ENCODE measurements at regions not wholly inside any gene's neighbourhood (a gene's known extent, or its start where the extent isn't known, plus 50 kb on each side); places are given as distances from the start of the nearest gene placed in this dataset.

DNA sequence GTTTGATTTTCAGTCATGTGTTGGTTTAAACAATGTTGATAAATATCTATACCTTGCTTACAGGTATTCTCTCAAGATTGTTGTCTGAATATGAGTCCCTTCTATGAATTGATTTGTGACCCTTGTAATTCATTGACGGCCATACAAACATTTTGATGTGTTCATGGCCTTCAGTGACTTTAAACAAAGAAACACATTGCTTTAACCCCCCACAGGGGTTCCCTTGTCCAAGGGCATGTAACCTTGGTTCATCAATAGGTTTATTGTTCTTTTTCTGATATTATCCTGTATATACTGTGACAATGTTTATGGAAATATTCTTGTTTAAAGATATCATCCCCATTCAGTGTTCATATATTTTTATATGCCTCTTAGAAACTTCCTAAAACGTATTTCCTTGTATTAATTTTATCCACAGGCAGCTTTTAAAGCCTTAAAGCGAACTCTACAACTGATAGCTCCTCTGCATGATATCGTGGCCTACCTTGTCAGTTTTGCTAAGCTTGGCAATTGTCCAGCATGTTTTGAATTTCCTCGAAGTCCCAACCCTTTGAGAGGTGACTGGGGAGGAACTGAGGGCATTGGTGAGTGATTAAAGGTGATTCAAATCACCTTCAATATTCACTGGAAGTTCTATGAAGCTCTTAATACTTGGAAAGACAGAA is 87.0 kb downstream of the CD164 start:
- no peak for DNase-seq (ENCODE audit: low spot score)

- DNase-seq (ENCODE audit: low spot score), result no peak
These were observed 89.2 kb downstream of the CD164 start for GRCh38 chr6:109292983-109293586.

DNA sequence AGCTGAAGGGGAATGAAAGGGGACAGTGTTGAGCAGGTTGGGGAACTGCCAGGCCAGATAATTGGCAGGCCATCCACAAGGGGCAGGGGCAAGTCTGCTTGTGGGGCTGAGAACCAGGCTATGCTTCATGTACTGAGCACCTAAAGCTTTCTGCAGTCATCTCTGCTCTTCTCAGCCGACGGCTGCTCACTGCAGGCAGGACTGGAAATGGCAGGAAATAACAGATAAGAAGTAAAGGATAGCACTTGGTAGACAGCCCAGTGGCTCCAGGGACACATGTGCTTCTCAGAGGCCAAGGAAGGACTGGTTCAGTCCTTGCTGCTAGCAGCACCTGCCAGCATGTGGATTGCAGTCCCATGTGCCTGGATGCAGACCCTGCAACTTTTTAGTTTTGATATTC is 89.8 kb downstream of the CD164 start:
- no peak for DNase-seq (ENCODE audit: low spot score)

- DNase-seq (ENCODE audit: low spot score), result no peak
These were observed 90.4 kb downstream of the CD164 start for GRCh38 chr6:109291902-109292301.

DNA sequence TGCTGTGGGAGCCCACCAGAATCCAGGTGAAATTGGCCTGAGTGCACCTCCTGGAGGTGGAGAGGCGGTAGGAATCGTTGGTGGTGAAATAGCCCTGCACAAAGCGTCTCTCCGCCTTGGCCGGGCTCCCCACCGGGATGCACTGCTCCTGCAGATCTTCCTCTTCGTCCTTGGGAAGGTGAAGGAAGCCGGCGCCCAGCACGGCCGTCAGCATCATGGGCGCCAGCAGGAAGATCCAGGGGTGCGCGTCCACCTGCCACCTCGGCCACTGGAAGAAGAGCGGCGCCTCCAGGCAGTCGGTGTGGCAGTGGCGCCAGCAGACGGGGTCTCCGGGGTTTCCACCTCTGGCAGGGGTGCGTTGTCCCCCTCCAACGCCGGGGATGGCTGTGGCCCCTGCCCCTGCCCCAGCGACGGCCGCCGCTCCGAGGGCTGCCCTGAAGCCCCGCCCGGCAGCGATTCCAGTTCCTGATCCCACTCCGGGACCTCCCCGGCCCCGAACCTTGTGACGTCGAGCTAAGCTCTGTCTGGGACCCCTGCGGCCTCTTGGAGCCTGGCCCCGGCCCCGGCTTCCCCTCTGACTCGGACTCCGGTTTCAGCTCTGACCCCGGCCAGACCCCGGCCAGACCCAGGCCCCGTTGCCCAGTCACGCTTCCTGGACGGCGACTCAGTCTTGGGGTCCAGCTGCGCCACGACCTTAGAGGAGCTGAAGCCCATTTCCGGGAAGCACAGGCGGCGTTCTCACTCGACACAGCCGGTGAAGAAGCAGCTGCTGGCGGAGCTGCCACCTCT is 91.9 kb downstream of the CD164 start:
- no peak for DNase-seq (ENCODE audit: low spot score)

GRCh38 chr6:109285366-109285765 is 96.9 kb downstream of the CD164 start:
- DNase-seq (ENCODE audit: low spot score), result no peak

GRCh38 chr6:109284675-109285074 is 97.6 kb downstream of the CD164 start:
- no peak for DNase-seq (ENCODE audit: low spot score)

DNA sequence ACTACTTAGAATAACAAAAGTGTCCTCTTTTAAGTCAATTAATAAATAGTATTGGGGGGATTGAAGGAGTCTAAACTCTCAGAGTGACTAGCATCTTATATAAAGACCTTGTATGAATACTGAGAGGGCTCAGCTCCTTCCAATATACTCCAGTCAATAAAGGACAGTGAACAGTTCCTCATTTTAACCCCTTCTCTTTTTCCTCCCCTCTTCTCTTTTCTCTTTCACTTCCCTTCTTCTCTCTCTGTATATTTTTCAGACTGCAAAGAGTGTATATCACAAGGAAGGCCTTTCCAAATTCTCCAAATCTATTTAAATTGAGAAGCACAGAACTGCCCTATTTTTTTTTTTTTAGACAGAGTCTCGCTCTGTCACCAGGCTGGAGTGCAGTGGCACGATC is 99.5 kb downstream of the CD164 start:
- no peak for DNase-seq (ENCODE audit: low spot score)

GRCh38 chr6:109279628-109280027 is 102.6 kb downstream of the CD164 start:
- no peak for DNase-seq (ENCODE audit: low spot score)

GRCh38 chr6:109271622-109272021 is 110.6 kb downstream of the CD164 start:
- DNase-seq (ENCODE audit: low spot score), result no peak

DNA sequence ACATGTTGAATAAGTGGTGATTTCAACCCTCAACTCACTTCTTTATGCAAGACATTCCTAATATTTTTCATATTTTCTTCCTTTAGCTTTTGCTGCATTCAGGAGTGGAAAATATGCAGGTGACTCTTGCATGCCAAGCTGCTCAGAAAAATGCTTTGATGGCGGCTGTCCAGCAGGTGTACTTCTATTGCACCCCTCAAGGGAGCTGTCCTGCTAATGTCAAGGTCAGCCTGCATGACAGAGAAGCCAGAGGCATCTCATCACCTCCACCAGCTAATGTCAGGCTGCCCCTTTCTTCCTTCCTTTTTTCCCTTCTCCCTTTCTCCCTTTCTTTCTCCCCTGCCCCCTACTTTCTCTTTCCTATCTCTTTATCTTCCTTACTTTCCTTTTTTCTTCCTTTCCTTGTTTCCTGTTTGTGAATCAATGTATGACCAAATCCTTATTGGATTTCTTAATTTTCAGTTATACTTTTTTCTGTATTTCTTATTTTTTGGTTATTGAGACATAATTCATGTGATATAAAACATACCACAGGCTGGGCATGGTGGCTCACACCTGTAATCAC is 112.2 kb downstream of the CD164 start:
- no peak for DNase-seq (ENCODE audit: low spot score)

GRCh38 chr6:109269057-109269456 is 113.2 kb downstream of the CD164 start:
- DNase-seq (ENCODE audit: low spot score), result no peak

- DNase-seq (ENCODE audit: low spot score), result no peak
These were observed 116.7 kb downstream of the CD164 start for GRCh38 chr6:109265530-109265929.

GRCh38 chr6:109263873-109264700 is 118.2 kb downstream of the CD164 start:
- no peak for DNase-seq (ENCODE audit: low spot score)

GRCh38 chr6:109262261-109262660 is 120.0 kb downstream of the CD164 start:
- DNase-seq (ENCODE audit: low spot score), result no peak

DNA sequence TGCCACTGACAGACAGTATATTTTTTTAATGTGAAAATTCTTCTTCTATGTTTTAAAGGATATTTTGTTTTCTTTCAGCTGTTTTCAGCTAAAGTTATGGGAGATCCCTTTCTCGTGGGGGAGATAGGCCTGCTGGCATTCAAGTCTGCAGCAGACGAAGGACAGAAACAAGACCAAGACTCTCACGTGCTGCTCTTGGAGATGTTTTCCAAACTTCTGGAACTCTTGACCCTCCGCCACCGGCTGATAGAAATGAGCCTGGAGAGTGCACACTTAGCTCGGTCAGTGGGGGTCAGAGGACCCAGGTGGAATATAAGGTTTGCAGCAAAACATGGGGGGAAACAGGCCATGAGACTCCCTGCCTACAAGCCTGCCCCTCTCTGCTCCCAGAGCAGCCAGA is 120.5 kb downstream of the CD164 start:
- no peak for DNase-seq (ENCODE audit: low spot score)

GRCh38 chr6:109260701-109261100 is 121.6 kb downstream of the CD164 start:
- DNase-seq (ENCODE audit: low spot score), result no peak

GRCh38 chr6:109260126-109260525 is 122.1 kb downstream of the CD164 start:
- DNase-seq (ENCODE audit: low spot score), result peak; percentile 53

DNA sequence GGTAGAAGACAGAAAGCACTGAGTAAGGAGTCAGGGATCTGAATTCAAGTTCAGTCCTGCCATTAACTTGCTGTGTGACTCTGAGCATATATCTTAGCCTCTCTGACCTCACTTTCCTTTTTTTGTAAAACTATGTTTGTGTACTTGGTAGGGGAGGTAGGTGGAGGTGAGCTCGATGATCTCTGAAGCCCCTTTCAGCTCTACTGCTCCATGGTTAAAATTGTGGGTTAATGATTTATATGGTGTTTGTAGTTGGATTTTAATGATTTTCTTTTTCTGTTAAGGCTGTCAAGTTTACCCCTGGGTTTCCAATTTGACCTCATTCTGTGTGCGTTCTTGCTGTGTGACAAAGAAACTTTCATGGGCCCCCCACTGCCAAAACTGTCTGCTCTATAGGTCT is 124.1 kb downstream of the CD164 start:
- DNase-seq (ENCODE audit: low spot score), result no peak

DNA sequence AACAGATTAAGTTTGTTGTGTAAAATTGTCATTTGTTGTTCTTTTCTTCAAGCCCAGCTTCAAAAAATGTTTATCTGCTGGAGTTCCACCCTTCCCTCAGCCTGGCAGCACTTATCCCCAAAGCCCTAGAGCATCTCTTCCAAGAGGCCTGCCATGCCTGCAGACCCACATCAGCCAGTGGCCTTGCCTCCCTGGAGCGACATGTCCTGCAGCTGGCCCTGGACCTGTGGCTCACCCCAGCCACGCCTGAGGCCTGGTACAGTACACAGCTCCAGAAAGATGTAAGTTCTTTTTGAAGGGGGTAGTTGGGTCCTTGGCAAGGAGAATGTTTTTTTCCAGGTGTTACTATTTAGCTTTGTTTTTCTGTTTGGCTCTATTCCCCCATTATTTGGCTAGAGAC is 124.8 kb downstream of the CD164 start:
- no peak for DNase-seq (ENCODE audit: low spot score)

DNA sequence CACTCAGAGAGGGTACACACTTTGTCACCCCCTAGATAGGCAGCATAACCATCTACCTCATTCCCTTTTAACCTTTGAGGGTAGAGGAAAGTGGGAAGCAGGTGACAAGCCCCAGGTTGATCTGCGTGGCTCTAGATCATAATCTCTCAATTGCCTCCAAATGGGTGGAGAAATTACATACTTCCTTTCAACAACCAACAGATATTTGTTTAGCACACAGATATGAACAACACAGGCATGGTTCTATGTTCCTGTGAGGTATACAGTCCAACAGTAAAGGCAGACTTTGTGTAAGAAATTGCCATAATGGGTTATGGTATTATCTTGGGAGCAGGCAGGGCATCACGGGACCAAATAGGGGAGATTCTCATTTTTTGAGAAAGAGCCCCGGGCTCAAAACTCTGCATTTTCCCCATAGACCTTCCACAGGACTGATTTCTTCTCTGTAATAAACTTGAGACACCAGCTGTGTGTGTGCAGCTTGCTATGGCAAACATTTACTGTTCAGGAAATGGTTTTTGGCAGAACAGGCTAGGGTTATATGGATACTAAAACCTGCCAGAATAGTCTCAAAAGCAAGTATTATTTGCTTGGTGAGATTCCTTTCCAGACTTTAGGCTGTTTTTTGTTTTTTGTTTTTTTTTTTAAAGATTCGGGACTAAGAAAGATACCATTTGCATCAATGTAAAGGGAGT is 126.2 kb downstream of the CD164 start:
- no peak for DNase-seq (ENCODE audit: low spot score)

DNA sequence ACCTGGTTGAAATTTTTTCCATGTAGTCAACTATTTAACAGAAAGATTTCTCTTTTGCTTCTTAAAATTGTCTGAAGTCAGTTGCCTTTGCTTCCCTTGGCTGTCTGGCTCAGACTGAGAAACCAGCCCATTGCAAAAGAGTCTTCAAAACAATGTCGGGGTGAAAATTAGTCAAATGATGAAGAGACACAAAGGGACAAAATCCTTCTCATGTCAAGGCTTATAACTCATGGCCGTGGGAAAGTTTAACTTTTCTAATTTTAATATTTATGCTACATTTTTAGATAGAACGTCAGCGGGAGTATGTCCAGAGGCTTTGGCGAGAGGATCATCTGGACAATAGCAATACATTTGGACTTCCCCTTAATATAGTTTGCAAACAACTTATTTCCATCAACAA is 127.2 kb downstream of the CD164 start:
- no peak for DNase-seq (ENCODE audit: low spot score)
